SH-SY5Y (cell line): ENCODE measurements at regions not wholly inside any gene's neighbourhood (a gene's known extent, or its start where the extent isn't known, plus 50 kb on each side); places are given as distances from the start of the nearest gene placed in this dataset.

Experiments used
- GATA2 ChIP-seq: IDR thresholded peaks from 2 replicates; pipeline ENCODE4 v1.6.1; 2011; ENCODE audit warnings: mild to moderate bottlenecking, low read depth, low read length
- GATA3 ChIP-seq: IDR thresholded peaks from 2 replicates; pipeline ENCODE4 v1.6.1; 2011; ENCODE audit warnings: low read depth, mild to moderate bottlenecking, low read length, moderate library complexity

- TF ChIP-seq GATA3 (no peak), GATA2 (no peak)
Measured at GRCh38 chr16:54517181-54517580, 230.6 kb upstream of the IRX3 start.
